ENCODE measurements at regions not wholly inside any gene's neighbourhood (a gene's known extent, or its start where the extent isn't known, plus 50 kb on each side); places are given as distances from the start of the nearest gene placed in this dataset.

DNA sequence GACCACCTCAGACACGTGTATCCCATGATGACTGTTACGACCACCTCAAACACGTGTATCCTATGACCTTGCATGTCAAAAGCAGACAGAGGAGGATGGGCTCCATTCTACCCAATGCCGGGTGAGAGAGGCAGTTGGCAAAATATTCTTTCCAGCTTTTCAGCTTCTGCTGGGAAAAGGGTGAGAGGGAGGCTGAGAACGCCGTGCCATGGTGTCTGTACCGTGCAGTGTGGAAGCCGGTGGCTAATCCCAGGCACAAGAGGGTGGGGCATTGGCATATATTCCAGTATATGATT is 1478.4 kb downstream of the TBC1D22A start:
- no peaks in the 10 kb centered on the region for H3K4me1 ChIP-seq (ENCODE audit: insufficient read depth, low read length)
- no peak for FAIRE-seq
- H3K4me2 ChIP-seq (ENCODE audit: low read depth, low read length), result no peak overlapping the region
- H3K36me3 ChIP-seq (replicated peaks in 1 of 2; ENCODE audit: control insufficient read depth in 1 of 2, insufficient read depth in 2 of 2, low read length in 2 of 2), result no peaks in the 10 kb centered on the region
- 0% methylated on average over 3 of the region's 8 CpGs for WGBS (ENCODE audit: low lambda C conversion rate)
- no peak overlapping the region for H3K27ac ChIP-seq (ENCODE audit: extremely low read length, insufficient read depth, low read length)
- intact Hi-C loops (cut with micrococcal nuclease; ENCODE audit: unreplicated experiment), result no loop called here
- no peak overlapping the region for H3K9ac ChIP-seq (ENCODE audit: insufficient read depth, low read depth, low read length)
- no peak overlapping the region for H2AFZ ChIP-seq (ENCODE audit: low read length)
- DNase-seq (ENCODE audit: low spot score), result no peak
- TF ChIP-seq ISX (CRISPR knock-in tag; conservative IDR thresholded peaks at IDR 0.05) (no peak), PHF20 (CRISPR knock-in tag; IDR thresholded peaks at IDR 0.05) (no peak), ONECUT2 (CRISPR knock-in tag; IDR thresholded peaks at IDR 0.05) (no peak)
- TF ChIP-seq, protein P1, sequence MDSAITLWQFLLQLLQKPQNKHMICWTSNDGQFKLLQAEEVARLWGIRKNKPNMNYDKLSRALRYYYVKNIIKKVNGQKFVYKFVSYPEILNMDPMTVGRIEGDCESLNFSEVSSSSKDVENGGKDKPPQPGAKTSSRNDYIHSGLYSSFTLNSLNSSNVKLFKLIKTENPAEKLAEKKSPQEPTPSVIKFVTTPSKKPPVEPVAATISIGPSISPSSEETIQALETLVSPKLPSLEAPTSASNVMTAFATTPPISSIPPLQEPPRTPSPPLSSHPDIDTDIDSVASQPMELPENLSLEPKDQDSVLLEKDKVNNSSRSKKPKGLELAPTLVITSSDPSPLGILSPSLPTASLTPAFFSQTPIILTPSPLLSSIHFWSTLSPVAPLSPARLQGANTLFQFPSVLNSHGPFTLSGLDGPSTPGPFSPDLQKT (CRISPR knock-in tag; IDR thresholded peaks at IDR 0.05; ENCODE audit: borderline replicate concordance), result no peak
- TF ChIP-seq, protein P2, sequence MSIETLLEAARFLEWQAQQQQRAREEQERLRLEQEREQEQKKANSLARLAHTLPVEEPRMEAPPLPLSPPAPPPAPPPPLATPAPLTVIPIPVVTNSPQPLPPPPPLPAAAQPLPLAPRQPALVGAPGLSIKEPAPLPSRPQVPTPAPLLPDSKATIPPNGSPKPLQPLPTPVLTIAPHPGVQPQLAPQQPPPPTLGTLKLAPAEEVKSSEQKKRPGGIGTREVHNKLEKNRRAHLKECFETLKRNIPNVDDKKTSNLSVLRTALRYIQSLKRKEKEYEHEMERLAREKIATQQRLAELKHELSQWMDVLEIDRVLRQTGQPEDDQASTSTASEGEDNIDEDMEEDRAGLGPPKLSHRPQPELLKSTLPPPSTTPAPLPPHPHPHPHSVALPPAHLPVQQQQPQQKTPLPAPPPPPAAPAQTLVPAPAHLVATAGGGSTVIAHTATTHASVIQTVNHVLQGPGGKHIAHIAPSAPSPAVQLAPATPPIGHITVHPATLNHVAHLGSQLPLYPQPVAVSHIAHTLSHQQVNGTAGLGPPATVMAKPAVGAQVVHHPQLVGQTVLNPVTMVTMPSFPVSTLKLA (IDR thresholded peaks at IDR 0.05), result peak; percentile 78
- H3K9me3 ChIP-seq (ENCODE audit: low read length), result no peaks in the 10 kb centered on the region
- BruUV-seq (replicated peaks), result no TSS peak
- POLR2A ChIA-PET, result no interaction called here
- peaks cover 0 to 38% of the 10 kb centered on the region in 2 experiments; a peak in 2 of 5 replicates for H3K27me3 ChIP-seq (ENCODE audit: control insufficient read depth in 1 of 2, insufficient read depth in 2 of 2, low read length in 2 of 2)
- no peaks in the 10 kb centered on the region for H4K20me1 ChIP-seq (ENCODE audit: insufficient read depth, low read length)
- CTCF ChIA-PET (ENCODE audit: low intra/inter-chr PET ratio, low total read pairs), result no interaction called here
- in situ Hi-C loops (cut with HindIII; ENCODE audit: extremely low pct_ligation_motif_present, low pct_unique_long_range_greater_than_20kb), result no loop called here
- ATAC-seq, result no peak
- H3K79me2 ChIP-seq (ENCODE audit: insufficient read depth, low read length), result no peaks in the 10 kb centered on the region
- no peak overlapping the region for H3K4me3 ChIP-seq (replicated peaks in 1 of 3; ENCODE audit: insufficient read depth in 1 of 3, low read depth in 2 of 3, low read length in 3 of 3)

DNA sequence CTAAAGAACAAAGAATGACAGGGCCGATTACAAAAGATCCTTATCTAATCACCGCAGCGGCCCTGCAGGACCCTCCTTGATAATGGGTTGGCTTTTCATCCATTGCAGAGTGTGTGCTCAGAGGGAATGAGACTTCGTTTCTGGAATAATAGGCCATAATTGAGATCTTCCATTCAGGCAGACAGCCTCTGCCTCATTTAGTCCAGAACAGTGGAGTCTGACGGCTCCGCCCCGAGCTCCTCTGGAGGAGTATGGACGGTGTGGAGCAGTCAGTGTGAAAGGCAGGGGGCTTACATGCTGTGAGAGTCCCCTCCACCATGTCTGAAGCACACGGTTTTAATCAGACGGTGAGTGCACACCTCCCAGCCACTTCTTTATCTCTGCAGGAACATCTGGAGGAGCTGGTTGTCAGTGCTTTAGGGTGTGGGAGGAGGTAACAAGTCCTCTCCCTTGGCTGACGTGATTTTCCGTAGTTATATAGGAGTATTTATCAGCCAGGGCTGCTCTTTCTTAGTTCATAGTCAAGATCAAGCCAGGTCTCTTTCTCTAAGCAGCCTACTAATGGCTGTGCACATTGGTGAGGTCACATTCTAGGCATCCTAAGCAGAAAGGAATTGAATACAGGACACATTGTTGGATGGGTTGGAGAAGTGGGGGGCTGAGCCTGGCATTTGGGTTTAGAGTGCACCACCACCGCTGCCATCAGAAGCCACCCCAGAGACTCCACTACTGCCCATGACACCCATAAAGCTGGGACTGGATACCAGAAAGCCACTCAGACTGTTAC is 1477.9 kb downstream of the TBC1D22A start:
- H3K36me3 ChIP-seq (replicated peaks in 1 of 2; ENCODE audit: control insufficient read depth in 1 of 2, insufficient read depth in 2 of 2, low read length in 2 of 2), result no peaks in the 10 kb centered on the region
- TF ChIP-seq ZNF766 (CRISPR knock-in tag; IDR thresholded peaks at IDR 0.05; ENCODE audit: borderline replicate concordance), result no peak
- no peak for TF ChIP-seq RARG (CRISPR knock-in tag; IDR thresholded peaks at IDR 0.05; ENCODE audit: low read depth)
- TF ChIP-seq ZC3H4 (CRISPR knock-in tag; IDR thresholded peaks at IDR 0.05; ENCODE audit: borderline replicate concordance), result no peak
- no peak for TF ChIP-seq ZBTB3 (CRISPR knock-in tag; IDR thresholded peaks at IDR 0.05; ENCODE audit: borderline replicate concordance, low read depth)
- TF ChIP-seq SCMH1 (CRISPR knock-in tag; IDR thresholded peaks at IDR 0.05; ENCODE audit: borderline replicate concordance), result no peak
- TF ChIP-seq SOX13 (IDR thresholded peaks at IDR 0.05), result no peak
- no peak for TF ChIP-seq SOX13 (CRISPR knock-in tag; conservative IDR thresholded peaks at IDR 0.05 in 1 of 2, IDR thresholded peaks at IDR 0.05 in 1 of 2)
- TF ChIP-seq, protein P3, sequence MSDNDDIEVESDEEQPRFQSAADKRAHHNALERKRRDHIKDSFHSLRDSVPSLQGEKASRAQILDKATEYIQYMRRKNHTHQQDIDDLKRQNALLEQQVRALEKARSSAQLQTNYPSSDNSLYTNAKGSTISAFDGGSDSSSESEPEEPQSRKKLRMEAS (IDR thresholded peaks at IDR 0.05), result no peak
- no peak for TF ChIP-seq ZNF747 (CRISPR knock-in tag; IDR thresholded peaks at IDR 0.05; ENCODE audit: borderline replicate concordance)
- TF ChIP-seq PAX8 (CRISPR knock-in tag; IDR thresholded peaks at IDR 0.05; ENCODE audit: borderline replicate concordance), result no peak
- no peak overlapping the region for H2AFZ ChIP-seq (ENCODE audit: low read length)
- H3K9me3 ChIP-seq (ENCODE audit: low read length), result no peaks in the 10 kb centered on the region
- no peaks in the 10 kb centered on the region for H3K4me1 ChIP-seq (ENCODE audit: insufficient read depth, low read length)
- no peak for FAIRE-seq
- no peak overlapping the region for H3K4me2 ChIP-seq (ENCODE audit: low read depth, low read length)
- intact Hi-C loops (cut with micrococcal nuclease; ENCODE audit: unreplicated experiment) (no loop called here), in situ Hi-C loops (cut with HindIII; ENCODE audit: extremely low pct_ligation_motif_present, low pct_unique_long_range_greater_than_20kb) (no loop called here)
- POLR2A ChIA-PET, result no interaction called here
- no peaks in the 10 kb centered on the region for H3K79me2 ChIP-seq (ENCODE audit: insufficient read depth, low read length)
- ATAC-seq, result no peak
- DNase-seq (ENCODE audit: low spot score), result no peak
- no peaks in the 10 kb centered on the region for H4K20me1 ChIP-seq (ENCODE audit: insufficient read depth, low read length)
- CTCF ChIA-PET (ENCODE audit: low intra/inter-chr PET ratio, low total read pairs), result no interaction called here
- peaks cover 0 to 38% of the 10 kb centered on the region in 2 experiments; a peak in 2 of 5 replicates for H3K27me3 ChIP-seq (ENCODE audit: control insufficient read depth in 1 of 2, insufficient read depth in 2 of 2, low read length in 2 of 2)
- no TSS peak for BruUV-seq (replicated peaks)
- H3K4me3 ChIP-seq (replicated peaks in 1 of 3; ENCODE audit: insufficient read depth in 1 of 3, low read depth in 2 of 3, low read length in 3 of 3), result no peak overlapping the region
- H3K27ac ChIP-seq (ENCODE audit: extremely low read length, insufficient read depth, low read length), result no peak overlapping the region
- WGBS (ENCODE audit: low lambda C conversion rate), result 2% methylated on average over 6 of the region's 13 CpGs
- no peak overlapping the region for H3K9ac ChIP-seq (ENCODE audit: insufficient read depth, low read depth, low read length)

Measured in HepG2 (cell line).